ENCODE measurements at regions not wholly inside any gene's neighbourhood (a gene's known extent, or its start where the extent isn't known, plus 50 kb on each side); places are given as distances from the start of the nearest gene placed in this dataset.

- no peak for TF ChIP-seq CTCF (IDR thresholded peaks at IDR 0.05)
- TF ChIP-seq POLR2A (IDR thresholded peaks at IDR 0.05): no peak
Measured at GRCh38 chr4:60780874-60781273, 419.3 kb upstream of the ADGRL3 start.

All from lower leg skin (tissue), 3 donors.